DOHH2 (cell line): ENCODE measurements at regions not wholly inside any gene's neighbourhood (a gene's known extent, or its start where the extent isn't known, plus 50 kb on each side); places are given as distances from the start of the nearest gene placed in this dataset.

ENCODE experiments used
- H3F3A ChIP-seq: fragments of 200-600 bp; sonication (generic), shearing (Covaris generic); 2 replicates; pipeline ENCODE4 v1.6.0; 2016; ENCODE audit warnings: antibody characterized with exemption, mild to moderate bottlenecking; ENCODE audit not compliant: control insufficient read depth, insufficient read depth
- H3K27ac ChIP-seq: fragments of 200-600 bp; sonication (generic); 2 replicates; pipeline ENCODE4 v1.5.1; 2014; ENCODE audit warnings: low read depth, mild to moderate bottlenecking, low read length, moderate library complexity
- H3K27me3 ChIP-seq: fragments of 200-600 bp; sonication (generic); 2 replicates; pipeline ENCODE4 v1.6.1; 2014; ENCODE audit warnings: mild to moderate bottlenecking, low read length, mixed read lengths; ENCODE audit not compliant: control insufficient read depth
- H3K36me3 ChIP-seq: fragments of 200-600 bp; sonication (generic); 2 replicates; pipeline ENCODE4 v1.6.1; 2014; ENCODE audit warnings: mild to moderate bottlenecking, low read length, moderate library complexity, mixed read lengths; ENCODE audit not compliant: control insufficient read depth
- H3K4me1 ChIP-seq: fragments of 200-600 bp; sonication (generic); 2 replicates; pipeline ENCODE4 v1.6.1; 2014; ENCODE audit warnings: mild to moderate bottlenecking, low read length, mixed read lengths; ENCODE audit not compliant: control insufficient read depth
- H3K4me2 ChIP-seq: fragments of 200-600 bp; sonication (generic); 2 replicates; pipeline ENCODE4 v1.6.0; 2014; ENCODE audit warnings: mild to moderate bottlenecking, low read length, moderate library complexity
- H3K4me3 ChIP-seq: fragments of 200-600 bp; sonication (generic); 2 replicates; pipeline ENCODE4 v1.5.1; 2014; ENCODE audit warnings: mild to moderate bottlenecking, low read length, mixed read lengths
- H3K79me2 ChIP-seq: fragments of 200-600 bp; sonication (generic); 2 replicates; pipeline ENCODE4 v1.6.1; 2014; ENCODE audit warnings: mild to moderate bottlenecking, low read length, mixed read lengths; ENCODE audit not compliant: control insufficient read depth
- H3K9me2 ChIP-seq: fragments of 200-600 bp; sonication (generic); replicated peaks from 2 replicates; pipeline ENCODE4 v1.6.1; 2014; ENCODE audit warnings: mild to moderate bottlenecking, low read length, mixed read lengths; ENCODE audit not compliant: control insufficient read depth
- H3K9me3 ChIP-seq: fragments of 200-600 bp; sonication (generic); 2 replicates; pipeline ENCODE4 v1.6.1; 2014; ENCODE audit warnings: antibody characterized with exemption, low read length, mixed read lengths; ENCODE audit not compliant: control insufficient read depth, insufficient read depth
- H4K20me1 ChIP-seq: fragments of 200-600 bp; sonication (generic); 2 replicates; pipeline ENCODE4 v1.6.0; 2014; ENCODE audit warnings: low read depth, mild to moderate bottlenecking, antibody characterized with exemption, low read length, moderate library complexity; ENCODE audit not compliant: control insufficient read depth, insufficient read depth
- CTCF ChIP-seq: fragments of 200-600 bp; sonication (generic); IDR thresholded peaks from one replicate; pipeline ENCODE4 v1.5.1; 2014; ENCODE audit warnings: antibody characterized with exemption, mild to moderate bottlenecking, low read depth, low read length; ENCODE audit not compliant: poor library complexity, severe bottlenecking
- EZH2phosphoT487 ChIP-seq: fragments of 200-600 bp; sonication (generic); IDR thresholded peaks from 2 replicates; pipeline ENCODE4 v1.6.1; 2017; ENCODE audit warnings: borderline replicate concordance, mild to moderate bottlenecking, antibody characterized with exemption, low read length, moderate library complexity, mixed read lengths

GRCh38 chr2:67532387-67532786 is 135.3 kb downstream of the ETAA1 start:
- TF ChIP-seq EZH2phosphoT487: no peak
- TF ChIP-seq CTCF: no peak
- H3K4me2 ChIP-seq: no peak overlapping the region

DNA sequence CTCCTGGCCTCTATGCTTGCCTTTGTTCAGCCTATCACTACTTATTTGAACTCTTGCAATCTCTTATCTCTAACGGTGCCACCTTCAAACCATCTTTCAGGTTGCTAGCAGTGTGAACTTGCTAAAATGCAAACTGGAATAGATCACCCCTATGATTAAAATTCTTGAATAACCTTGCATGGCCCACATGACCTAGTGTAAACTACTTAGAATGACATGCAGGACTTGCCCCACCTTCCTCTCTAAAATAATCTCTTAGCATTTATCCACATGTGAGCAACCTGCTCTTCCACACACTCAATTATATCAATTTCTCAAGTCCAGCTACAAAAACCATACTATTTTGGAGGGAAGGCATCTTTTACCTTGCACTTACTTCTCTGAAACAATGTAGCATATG is 137.6 kb downstream of the ETAA1 start:
- H3K4me1 ChIP-seq: no peaks in the 10 kb centered on the region
- no peak overlapping the region for H3K4me3 ChIP-seq
- no peaks in the 10 kb centered on the region for H3K9me3 ChIP-seq

More at GRCh38 chr2:67532387-67532786, 135.3 kb downstream of the ETAA1 start:
- no peaks in the 10 kb centered on the region for H3K79me2 ChIP-seq
- no peaks in the 10 kb centered on the region for H3K4me1 ChIP-seq
- H3K27ac ChIP-seq: no peak overlapping the region
- H3K27me3 ChIP-seq: no peaks in the 10 kb centered on the region
- no peaks in the 10 kb centered on the region for H3F3A ChIP-seq
- no peaks in the 10 kb centered on the region for H3K9me3 ChIP-seq
- no peaks in the 10 kb centered on the region for H3K9me2 ChIP-seq
- H4K20me1 ChIP-seq: no peaks in the 10 kb centered on the region
- no peak overlapping the region for H3K4me3 ChIP-seq
- no peaks in the 10 kb centered on the region for H3K36me3 ChIP-seq

DNA sequence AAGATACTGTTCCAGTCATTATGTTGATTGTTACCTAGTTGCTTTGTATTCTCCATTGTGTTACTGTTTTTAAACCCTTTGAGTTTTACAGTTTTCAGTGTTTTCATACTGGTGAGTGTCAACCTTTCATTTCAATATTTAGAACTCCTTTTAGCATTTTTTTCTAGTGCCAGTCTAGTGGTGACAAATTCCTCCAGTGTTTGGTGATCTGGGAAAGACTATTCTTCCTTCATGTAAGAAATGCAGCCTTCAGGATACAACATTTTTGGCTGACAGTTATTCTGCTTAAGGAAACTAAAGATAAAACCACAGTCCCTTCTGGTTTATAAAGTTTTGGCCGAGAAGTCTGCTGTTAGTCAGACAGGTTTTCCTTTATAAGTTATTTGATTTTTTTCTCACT is 143.8 kb downstream of the ETAA1 start:
- Histone ChIP-seq H3K27ac (no peak overlapping the region), H3K9me2 (no peaks in the 10 kb centered on the region), H3K4me1 (no peaks in the 10 kb centered on the region), H3K4me3 (no peak overlapping the region), H3K27me3 (no peaks in the 10 kb centered on the region), H3K79me2 (no peaks in the 10 kb centered on the region), H4K20me1 (no peaks in the 10 kb centered on the region), H3F3A (no peaks in the 10 kb centered on the region), H3K4me2 (no peak overlapping the region), H3K9me3 (0 out of 2 replicates have a peak, but pooled peaks cover 4% of the 10 kb centered on the region), H3K36me3 (no peaks in the 10 kb centered on the region)
- no peak for TF ChIP-seq CTCF

More for the DNA sequence above, 137.6 kb downstream of the ETAA1 start:
- Histone ChIP-seq H3K27ac (no peak overlapping the region), H3K27me3 (no peaks in the 10 kb centered on the region), H3K79me2 (no peaks in the 10 kb centered on the region), H3K4me2 (no peak overlapping the region), H3F3A (no peaks in the 10 kb centered on the region), H3K36me3 (no peaks in the 10 kb centered on the region), H3K9me2 (no peaks in the 10 kb centered on the region), H4K20me1 (no peaks in the 10 kb centered on the region)
- TF ChIP-seq CTCF (no peak), EZH2phosphoT487 (no peak)

- TF ChIP-seq CTCF (no peak), EZH2phosphoT487 (no peak)
- 0 out of 2 replicates have a peak, but pooled peaks cover 4% of the 10 kb centered on the region for H3K9me3 ChIP-seq
Measured at GRCh38 chr2:67544286-67544685, 147.2 kb downstream of the ETAA1 start.

More at GRCh38 chr2:67544286-67544685, 147.2 kb downstream of the ETAA1 start:
- no peak overlapping the region for H3K27ac ChIP-seq
- H3F3A ChIP-seq: no peaks in the 10 kb centered on the region
- no peaks in the 10 kb centered on the region for H3K4me1 ChIP-seq
- no peak overlapping the region for H3K4me2 ChIP-seq
- no peaks in the 10 kb centered on the region for H3K27me3 ChIP-seq
- no peaks in the 10 kb centered on the region for H3K79me2 ChIP-seq
- no peak overlapping the region for H3K4me3 ChIP-seq
- no peaks in the 10 kb centered on the region for H4K20me1 ChIP-seq
- H3K9me2 ChIP-seq: no peaks in the 10 kb centered on the region; the same call in 1 of the 2 replicates
- no peaks in the 10 kb centered on the region for H3K36me3 ChIP-seq
